ENCODE measurements at regions not wholly inside any gene's neighbourhood (a gene's known extent, or its start where the extent isn't known, plus 50 kb on each side); places are given as distances from the start of the nearest gene placed in this dataset.
A peak's percentile ranks its signal among the peaks of the same experiment; 100 is the strongest.

DNA sequence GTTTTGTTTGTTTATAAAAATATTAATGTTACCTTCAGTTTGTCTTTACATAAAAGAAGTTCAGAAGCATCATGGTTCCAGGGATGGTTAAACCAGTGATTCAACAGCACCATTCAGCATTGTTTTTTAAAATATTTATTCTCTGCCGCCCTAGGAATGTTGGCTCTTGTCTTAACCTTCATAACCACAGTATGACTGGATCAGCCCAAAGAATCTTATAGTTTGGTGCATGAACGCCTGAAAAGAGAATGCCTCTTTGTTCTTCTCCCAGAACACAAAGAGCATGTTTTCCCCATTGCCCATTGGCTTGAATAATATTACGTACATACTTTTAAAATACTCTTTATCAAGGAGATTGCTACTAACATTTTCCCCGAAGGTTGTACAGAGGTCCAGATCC, 413.4 kb downstream of the ANXA1 start:
- TF ChIP-seq, protein P1, sequence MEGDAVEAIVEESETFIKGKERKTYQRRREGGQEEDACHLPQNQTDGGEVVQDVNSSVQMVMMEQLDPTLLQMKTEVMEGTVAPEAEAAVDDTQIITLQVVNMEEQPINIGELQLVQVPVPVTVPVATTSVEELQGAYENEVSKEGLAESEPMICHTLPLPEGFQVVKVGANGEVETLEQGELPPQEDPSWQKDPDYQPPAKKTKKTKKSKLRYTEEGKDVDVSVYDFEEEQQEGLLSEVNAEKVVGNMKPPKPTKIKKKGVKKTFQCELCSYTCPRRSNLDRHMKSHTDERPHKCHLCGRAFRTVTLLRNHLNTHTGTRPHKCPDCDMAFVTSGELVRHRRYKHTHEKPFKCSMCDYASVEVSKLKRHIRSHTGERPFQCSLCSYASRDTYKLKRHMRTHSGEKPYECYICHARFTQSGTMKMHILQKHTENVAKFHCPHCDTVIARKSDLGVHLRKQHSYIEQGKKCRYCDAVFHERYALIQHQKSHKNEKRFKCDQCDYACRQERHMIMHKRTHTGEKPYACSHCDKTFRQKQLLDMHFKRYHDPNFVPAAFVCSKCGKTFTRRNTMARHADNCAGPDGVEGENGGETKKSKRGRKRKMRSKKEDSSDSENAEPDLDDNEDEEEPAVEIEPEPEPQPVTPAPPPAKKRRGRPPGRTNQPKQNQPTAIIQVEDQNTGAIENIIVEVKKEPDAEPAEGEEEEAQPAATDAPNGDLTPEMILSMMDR (IDR thresholded peaks at IDR 0.05) = no peak
- Mint-ChIP-seq H3K27ac (no peak overlapping the region), H3K4me1 (ENCODE audit: low read depth) (no peaks in the 10 kb centered on the region), H3K27me3 (ENCODE audit: insufficient read depth) (no peaks in the 10 kb centered on the region), H3K9me3 (peaks cover 22% of the 10 kb centered on the region), H3K4me3 (no peak overlapping the region), H3K36me3 (ENCODE audit: low read depth) (no peaks in the 10 kb centered on the region)
- no peak for DNase-seq

DNA sequence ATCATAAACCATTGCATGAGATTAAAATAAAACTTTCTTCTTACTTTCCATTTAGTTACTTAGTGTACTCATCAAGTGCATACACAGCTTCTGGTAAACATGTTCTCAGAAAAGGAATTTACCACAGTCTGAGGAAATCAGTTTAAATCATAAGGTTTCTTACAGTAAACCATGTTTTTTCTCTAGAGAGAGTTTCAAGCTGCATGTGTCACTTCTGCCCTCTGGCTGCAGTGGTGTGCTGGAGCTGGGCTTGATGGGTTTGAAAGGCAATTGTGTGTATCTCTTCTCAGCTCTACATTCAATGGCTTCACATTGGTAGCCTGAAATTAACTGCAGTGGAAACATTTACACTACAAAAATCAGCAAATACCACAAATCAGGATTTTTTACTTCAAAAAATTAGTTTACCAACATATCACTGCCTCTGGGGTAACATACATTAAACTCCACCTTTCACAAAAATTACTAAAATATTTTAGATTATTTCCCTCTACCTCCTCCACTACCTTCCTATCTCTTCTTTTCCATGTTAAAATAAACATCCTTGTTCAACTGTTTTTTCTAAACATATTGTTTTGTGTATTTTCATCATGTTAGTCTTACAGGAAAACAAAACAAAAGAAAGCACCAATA, 414.3 kb downstream of the ANXA1 start:
- H3K27ac Mint-ChIP-seq = no peak overlapping the region
- H3K36me3 Mint-ChIP-seq (ENCODE audit: low read depth) = no peaks in the 10 kb centered on the region
- no peaks in the 10 kb centered on the region for H3K4me1 Mint-ChIP-seq (ENCODE audit: low read depth)
- no peaks in the 10 kb centered on the region for H3K27me3 Mint-ChIP-seq (ENCODE audit: insufficient read depth)
- DNase-seq = no peak
- TF ChIP-seq, protein P1 (IDR thresholded peaks at IDR 0.05) = peak; percentile 12; the same call in 1 of the 2 replicates
- no peak overlapping the region for H3K4me3 Mint-ChIP-seq
- peaks cover 22% of the 10 kb centered on the region for H3K9me3 Mint-ChIP-seq

DNA sequence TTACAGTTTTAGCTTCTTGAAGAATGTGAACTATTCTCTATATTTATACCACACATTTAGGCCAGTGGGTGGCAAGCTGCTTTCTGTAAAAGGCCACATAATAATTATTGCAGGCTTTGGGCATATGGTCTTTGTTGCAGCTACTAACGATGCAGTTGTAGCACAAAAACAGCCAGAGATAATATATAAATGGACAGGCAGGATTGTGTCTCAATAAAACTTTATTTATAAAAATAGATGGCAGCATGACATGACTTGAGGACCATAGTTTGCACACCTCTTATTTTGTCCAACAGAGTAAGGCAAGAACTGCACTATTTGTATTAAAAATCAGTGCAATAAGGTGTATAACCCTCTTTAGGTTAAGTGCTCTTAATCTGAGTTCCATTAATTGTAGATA, 415.0 kb downstream of the ANXA1 start:
- Mint-ChIP-seq H3K27ac (no peak overlapping the region), H3K27me3 (ENCODE audit: insufficient read depth) (no peaks in the 10 kb centered on the region), H3K4me1 (ENCODE audit: low read depth) (no peaks in the 10 kb centered on the region)

DNA sequence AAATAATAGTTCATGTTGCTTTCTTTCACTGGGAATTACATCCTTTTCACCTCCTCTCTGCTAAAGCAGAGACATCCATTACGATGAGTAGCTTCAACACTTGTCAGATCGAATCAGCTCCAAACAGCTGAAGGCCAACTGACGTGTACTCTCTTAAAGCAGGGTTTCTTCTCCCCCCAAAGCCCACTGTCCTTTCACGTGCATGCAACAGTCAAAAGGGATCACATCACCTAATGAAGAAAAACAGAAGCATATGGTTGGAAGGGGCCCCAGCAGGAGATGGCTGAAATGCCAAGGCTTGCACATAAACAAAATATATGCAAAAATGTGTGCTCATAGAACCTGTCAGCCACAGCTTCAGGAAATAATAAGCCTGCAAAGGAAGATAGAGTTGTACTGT, 421.6 kb downstream of the ANXA1 start:
- Mint-ChIP-seq H3K36me3 (ENCODE audit: low read depth) (no peaks in the 10 kb centered on the region), H3K27me3 (ENCODE audit: insufficient read depth) (no peaks in the 10 kb centered on the region)
- no peak for DNase-seq

More for the DNA sequence above, 415.0 kb downstream of the ANXA1 start:
- Mint-ChIP-seq H3K9me3 (peaks cover 22% of the 10 kb centered on the region), H3K36me3 (ENCODE audit: low read depth) (no peaks in the 10 kb centered on the region), H3K4me3 (no peak overlapping the region)
- DNase-seq = no peak
- TF ChIP-seq, protein P1 (IDR thresholded peaks at IDR 0.05) = no peak

DNA sequence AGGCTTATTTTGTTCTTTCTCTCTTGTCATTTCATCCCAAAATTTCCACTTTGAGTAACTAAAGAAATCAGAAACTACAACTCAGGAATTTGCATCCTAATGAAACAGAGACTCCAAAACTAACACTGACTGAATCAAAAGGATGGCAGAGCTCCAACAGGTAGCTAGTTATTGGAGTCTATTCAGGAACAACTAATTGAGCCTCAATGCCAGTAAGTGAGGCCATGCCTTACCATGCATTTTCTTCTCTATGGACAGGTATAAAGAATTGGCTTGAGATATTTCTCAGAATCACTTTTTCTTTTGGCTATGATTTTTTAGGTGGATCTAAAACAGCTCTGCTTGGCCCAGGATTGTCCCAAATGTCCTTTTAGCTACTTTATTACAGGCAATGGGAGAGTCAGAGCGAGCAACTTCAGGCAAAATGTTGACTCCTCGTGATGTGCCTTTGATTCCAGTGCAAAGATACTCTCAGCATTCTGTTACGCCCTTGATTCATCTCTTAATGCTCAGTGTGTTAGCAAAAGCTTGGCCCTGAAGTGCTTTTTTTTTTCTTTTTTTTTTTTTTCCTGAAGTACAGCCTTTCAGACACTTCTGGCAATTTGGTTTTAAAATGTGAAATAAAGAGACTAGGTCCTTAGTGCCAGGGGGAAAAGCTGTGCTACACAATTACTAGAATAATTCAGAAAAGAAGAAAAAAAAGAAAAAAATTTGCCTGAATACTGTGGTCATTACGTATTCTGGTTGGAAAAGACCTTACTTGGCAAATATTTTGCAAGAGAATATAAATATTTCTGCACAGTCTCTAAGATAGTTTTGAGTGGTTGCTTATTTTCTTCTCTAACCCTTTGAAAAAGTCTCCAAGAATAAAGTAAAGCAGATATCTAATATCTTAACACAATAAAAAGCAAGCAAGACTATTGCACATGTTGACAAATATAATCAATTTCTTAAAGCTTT, 423.7 kb downstream of the ANXA1 start:
- Mint-ChIP-seq H3K4me1 (ENCODE audit: low read depth) (no peaks in the 10 kb centered on the region), H3K4me3 (no peak overlapping the region), H3K36me3 (ENCODE audit: low read depth) (no peaks in the 10 kb centered on the region), H3K9me3 (peaks cover 18% of the 10 kb centered on the region), H3K27ac (no peak overlapping the region), H3K27me3 (ENCODE audit: insufficient read depth) (no peaks in the 10 kb centered on the region)
- TF ChIP-seq, protein P1 (IDR thresholded peaks at IDR 0.05) = no peak
- DNase-seq = no peak

More for the DNA sequence above, 421.6 kb downstream of the ANXA1 start:
- Mint-ChIP-seq H3K4me1 (ENCODE audit: low read depth) (no peaks in the 10 kb centered on the region), H3K27ac (no peak overlapping the region), H3K9me3 (peaks cover 9% of the 10 kb centered on the region), H3K4me3 (no peak overlapping the region)
- TF ChIP-seq, protein P1 (IDR thresholded peaks at IDR 0.05) = no peak
